ENCODE measurements at regions not wholly inside any gene's neighbourhood (a gene's known extent, or its start where the extent isn't known, plus 50 kb on each side); places are given as distances from the start of the nearest gene placed in this dataset.
"Not testable (repeated sequence)": the region's sequence is repeated elsewhere in the genome, so short reads cannot be mapped to it uniquely, and the experiment has no call there.

- H3K27ac ChIP-seq; H3K4me1 ChIP-seq; H3K27me3 ChIP-seq; DNase-seq; H3K9me3 ChIP-seq; intact Hi-C loops (cut with DNase I); H3K4me3 ChIP-seq; H3K36me3 ChIP-seq: not testable (repeated sequence)
- WGBS, 2 donors, result no CpG with 5 or more reads among the region's 6 CpGs
Measured at GRCh38 chr9:42656789-42657188, 473.3 kb downstream of the SPATA31A6 start.

GRCh38 chr9:42657496-42657895, 474.0 kb downstream of the SPATA31A6 start:
- H3K9me3 ChIP-seq; intact Hi-C loops (cut with DNase I); H3K27me3 ChIP-seq; H3K27ac ChIP-seq; H3K4me3 ChIP-seq; H3K36me3 ChIP-seq; H3K4me1 ChIP-seq; DNase-seq: not testable (repeated sequence)
- no CpG with 5 or more reads among the region's 10 CpGs for WGBS, 2 donors

GRCh38 chr9:42697146-42697545, 513.7 kb downstream of the SPATA31A6 start:
- H3K4me3 ChIP-seq; H3K36me3 ChIP-seq; DNase-seq; H3K27me3 ChIP-seq; H3K4me1 ChIP-seq; H3K27ac ChIP-seq; H3K9me3 ChIP-seq; intact Hi-C loops (cut with DNase I): not testable (repeated sequence)
- WGBS, 2 donors, result 52% methylated on average over 2 of the region's 2 CpGs; no CpG with 5 or more reads in 1 of the 2 donors

- H3K27me3 ChIP-seq; H3K4me3 ChIP-seq; H3K36me3 ChIP-seq; DNase-seq; H3K27ac ChIP-seq; H3K9me3 ChIP-seq; intact Hi-C loops (cut with DNase I); H3K4me1 ChIP-seq: not testable (repeated sequence)
- 12% methylated on average over 2 of the region's 2 CpGs; no CpG with 5 or more reads in 1 of the 2 donors for WGBS, 2 donors
Measured at GRCh38 chr9:42702890-42703289, 519.4 kb downstream of the SPATA31A6 start.

- H3K9me3 ChIP-seq; H3K4me1 ChIP-seq; DNase-seq; H3K27me3 ChIP-seq; H3K36me3 ChIP-seq; intact Hi-C loops (cut with DNase I); H3K27ac ChIP-seq: not testable (repeated sequence)
- H3K4me3 ChIP-seq, result peak overlapping the region in 1 of 4 donors; percentile 45
- 55% methylated on average over 11 of the region's 49 CpGs; no CpG with 5 or more reads in 1 of the 2 donors for WGBS, 2 donors
Measured at GRCh38 chr9:42724841-42725835, 541.7 kb downstream of the SPATA31A6 start.

GRCh38 chr9:42743030-42743814, 559.8 kb downstream of the SPATA31A6 start:
- H3K36me3 ChIP-seq; DNase-seq; H3K27ac ChIP-seq; H3K9me3 ChIP-seq; H3K27me3 ChIP-seq; intact Hi-C loops (cut with DNase I); H3K4me1 ChIP-seq: not testable (repeated sequence)
- TF ChIP-seq CTCF (IDR thresholded peaks at IDR 0.05), result peak; percentile 48 to 78 (median 71)
- peak overlapping the region in 2 of 4 donors; percentile 15 to 40 for H3K4me3 ChIP-seq
- 9 to 78% methylated on average over 9 to 16 of the region's 40 CpGs for whole genome bisulfite sequencing, 2 donors

GRCh38 chr9:42757251-42757650, 573.8 kb downstream of the SPATA31A6 start:
- WGBS, 2 donors, result 69 to 77% methylated on average over 2 of the region's 2 CpGs
- H3K36me3 ChIP-seq; DNase-seq; H3K4me3 ChIP-seq; H3K4me1 ChIP-seq; H3K9me3 ChIP-seq; H3K27me3 ChIP-seq; intact Hi-C loops (cut with DNase I); H3K27ac ChIP-seq: not testable (repeated sequence)

- H3K36me3 ChIP-seq; intact Hi-C loops (cut with DNase I); H3K27ac ChIP-seq; DNase-seq; H3K9me3 ChIP-seq; H3K27me3 ChIP-seq; H3K4me3 ChIP-seq; H3K4me1 ChIP-seq: not testable (repeated sequence)
- 44 to 84% methylated on average over 2 to 4 of the region's 5 CpGs for WGBS, 2 donors
Measured at GRCh38 chr9:42759320-42759719, 575.9 kb downstream of the SPATA31A6 start.

GRCh38 chr9:42782201-42782600, 598.7 kb downstream of the SPATA31A6 start:
- DNase-seq; H3K4me1 ChIP-seq; H3K27me3 ChIP-seq; H3K27ac ChIP-seq; intact Hi-C loops (cut with DNase I); H3K36me3 ChIP-seq; H3K9me3 ChIP-seq; H3K4me3 ChIP-seq: not testable (repeated sequence)
- WGBS, 2 donors, result 60% methylated on average over 1 of the region's 4 CpGs; no CpG with 5 or more reads in 1 of the 2 donors

GRCh38 chr9:42792725-42793124, 609.3 kb downstream of the SPATA31A6 start:
- H3K4me1 ChIP-seq; H3K27me3 ChIP-seq; DNase-seq; H3K4me3 ChIP-seq; H3K27ac ChIP-seq; H3K36me3 ChIP-seq; intact Hi-C loops (cut with DNase I); H3K9me3 ChIP-seq: not testable (repeated sequence)
- WGBS, 2 donors, result 60 to 74% methylated on average over 5 to 7 of the region's 16 CpGs
